Neural cell (in vitro differentiated cells): ENCODE measurements at regions not wholly inside any gene's neighbourhood (a gene's known extent, or its start where the extent isn't known, plus 50 kb on each side); places are given as distances from the start of the nearest gene placed in this dataset.

ENCODE experiments used
- H2AFZ ChIP-seq: fragments of 200-600, 300-800 bp; sonication (generic), shearing (Covaris generic); 2 replicates; pipeline ENCODE4 v1.6.0; 2014; ENCODE audit warnings: low read depth, mild to moderate bottlenecking, antibody characterized with exemption, low read length, moderate library complexity
- H3F3A ChIP-seq: fragments of 200-600 bp; shearing (Covaris generic); 2 replicates; pipeline ENCODE4 v1.6.1; 2016; ENCODE audit warnings: mild to moderate bottlenecking, moderate library complexity, mixed read lengths, antibody characterized with exemption, low read length; ENCODE audit not compliant: insufficient read depth, poor library complexity, severe bottlenecking
- H3K27ac ChIP-seq: fragments of 200-600, 300-800 bp; sonication (generic), shearing (Covaris generic); 2 replicates; pipeline ENCODE4 v1.5.1; 2014; ENCODE audit warnings: mild to moderate bottlenecking, low read length, moderate library complexity
- H3K27me3 ChIP-seq: fragments of 300-800, 200-600 bp; sonication (generic), shearing (Covaris generic); 2 replicates; pipeline ENCODE4 v1.6.0; 2014; ENCODE audit warnings: mild to moderate bottlenecking, low read depth, low read length, moderate library complexity; ENCODE audit not compliant: insufficient read depth
- H3K36me3 ChIP-seq: fragments of 300-800, 200-600 bp; sonication (generic), shearing (Covaris generic); 2 replicates; pipeline ENCODE4 v1.5.1; 2014; ENCODE audit warnings: mild to moderate bottlenecking, antibody characterized with exemption, low read length, moderate library complexity; ENCODE audit not compliant: insufficient read depth
- H3K4me2 ChIP-seq: fragments of 300-800, 200-600 bp; sonication (generic), shearing (Covaris generic); 2 replicates; pipeline ENCODE4 v1.6.0; 2014; ENCODE audit warnings: mild to moderate bottlenecking, low read length
- H3K4me3 ChIP-seq: fragments of 300-800, 200-600 bp; sonication (generic), shearing (Covaris generic); 2 replicates; pipeline ENCODE4 v1.5.1; 2014; ENCODE audit warnings: mild to moderate bottlenecking, low read length, moderate library complexity
- H3K79me2 ChIP-seq: fragments of 200-600 bp; shearing (Covaris generic); replicated peaks from 2 replicates; pipeline ENCODE4 v1.6.0; 2014; ENCODE audit warnings: mild to moderate bottlenecking, low read length, moderate library complexity; ENCODE audit not compliant: insufficient read depth
- H3K9ac ChIP-seq: fragments of 300-800, 200-600 bp; sonication (generic), shearing (Covaris generic); 2 replicates; pipeline ENCODE4 v1.6.1; 2016; ENCODE audit warnings: mild to moderate bottlenecking, low read length, mixed read lengths
- H3K9me2 ChIP-seq: fragments of 200-600 bp; shearing (Covaris generic); 2 replicates; pipeline ENCODE4 v1.6.1; 2016; ENCODE audit warnings: mild to moderate bottlenecking, low read length, mixed read lengths; ENCODE audit not compliant: insufficient read depth
- H3K9me3 ChIP-seq: fragments of 200-600, 300-800 bp; sonication (generic), shearing (Covaris generic); 2 replicates; pipeline ENCODE4 v1.6.1; 2016; ENCODE audit warnings: mild to moderate bottlenecking, mixed run types, low read length, moderate library complexity, mixed read lengths
- H4K20me1 ChIP-seq: fragments of 200-600 bp; shearing (Covaris generic); 2 replicates; pipeline ENCODE4 v1.6.1; 2016; ENCODE audit warnings: mild to moderate bottlenecking, mixed run types; ENCODE audit not compliant: insufficient read depth
- CTCF ChIP-seq: fragments of 450-650 bp; IDR thresholded peaks from 2 replicates; pipeline ENCODE4 v1.5.1; 2014; ENCODE audit warnings: antibody characterized with exemption, mild to moderate bottlenecking, moderate library complexity; ENCODE audit not compliant: poor library complexity, severe bottlenecking
- EP300 ChIP-seq: fragments of 450-650 bp; conservative IDR thresholded peaks from 2 replicates; pipeline ENCODE4 v1.6.1; 2014; ENCODE audit warnings: antibody characterized with exemption, mild to moderate bottlenecking, moderate library complexity; ENCODE audit not compliant: poor library complexity, severe bottlenecking
- EZH2 ChIP-seq: fragments of 200-600, 300-800 bp; shearing (Covaris generic), sonication (generic); IDR thresholded peaks from 2 replicates; pipeline ENCODE4 v1.6.1; 2014; ENCODE audit warnings: antibody characterized with exemption, low read length, borderline replicate concordance, mild to moderate bottlenecking; ENCODE audit not compliant: insufficient read depth, poor library complexity, severe bottlenecking
- MXI1 ChIP-seq: fragments of 450-650 bp; conservative IDR thresholded peaks from 2 replicates; pipeline ENCODE4 v1.6.1; 2014; ENCODE audit warnings: antibody characterized with exemption, mild to moderate bottlenecking; ENCODE audit not compliant: poor library complexity, severe bottlenecking
- POLR2AphosphoS5 ChIP-seq: IDR thresholded peaks from 2 replicates; pipeline ENCODE4 v1.6.1; 2012
- RAD21 ChIP-seq: fragments of 450-650 bp; conservative IDR thresholded peaks from 2 replicates; pipeline ENCODE4 v1.6.1; 2014; ENCODE audit warnings: antibody characterized with exemption, mild to moderate bottlenecking, moderate library complexity
- SMC3 ChIP-seq: fragments of 450-650 bp; conservative IDR thresholded peaks from 2 replicates; pipeline ENCODE4 v1.6.1; 2014; ENCODE audit warnings: antibody characterized with exemption, mild to moderate bottlenecking, moderate library complexity; ENCODE audit not compliant: poor library complexity
- TAF1 ChIP-seq: IDR thresholded peaks from 2 replicates; pipeline ENCODE4 v1.6.1; 2012; ENCODE audit warnings: low read depth
- TF ChIP-seq, protein P1 (sequence below): IDR thresholded peaks from 2 replicates; pipeline ENCODE4 v1.6.1; 2012; ENCODE audit warnings: borderline replicate concordance

GRCh38 chr13:111961651-111962192, 105.2 kb upstream of the SOX1 start:
- Histone ChIP-seq H3K9ac (no peak overlapping the region), H3K9me2 (no peaks in the 10 kb centered on the region), H2AFZ (no peak overlapping the region), H3K79me2 (no peaks in the 10 kb centered on the region), H4K20me1 (no peaks in the 10 kb centered on the region), H3K9me3 (no peaks in the 10 kb centered on the region), H3K4me3 (no peak overlapping the region), H3F3A (no peaks in the 10 kb centered on the region), H3K27ac (no peak overlapping the region), H3K27me3 (no peaks in the 10 kb centered on the region), H3K4me2 (no peak overlapping the region), H3K36me3 (no peaks in the 10 kb centered on the region)
- TF ChIP-seq EZH2 (no peak), CTCF (no peak), SMC3 (no peak), MXI1 (no peak), POLR2AphosphoS5 (no peak), RAD21 (no peak), TAF1 (no peak), EP300 (no peak)
- TF ChIP-seq, protein P1, sequence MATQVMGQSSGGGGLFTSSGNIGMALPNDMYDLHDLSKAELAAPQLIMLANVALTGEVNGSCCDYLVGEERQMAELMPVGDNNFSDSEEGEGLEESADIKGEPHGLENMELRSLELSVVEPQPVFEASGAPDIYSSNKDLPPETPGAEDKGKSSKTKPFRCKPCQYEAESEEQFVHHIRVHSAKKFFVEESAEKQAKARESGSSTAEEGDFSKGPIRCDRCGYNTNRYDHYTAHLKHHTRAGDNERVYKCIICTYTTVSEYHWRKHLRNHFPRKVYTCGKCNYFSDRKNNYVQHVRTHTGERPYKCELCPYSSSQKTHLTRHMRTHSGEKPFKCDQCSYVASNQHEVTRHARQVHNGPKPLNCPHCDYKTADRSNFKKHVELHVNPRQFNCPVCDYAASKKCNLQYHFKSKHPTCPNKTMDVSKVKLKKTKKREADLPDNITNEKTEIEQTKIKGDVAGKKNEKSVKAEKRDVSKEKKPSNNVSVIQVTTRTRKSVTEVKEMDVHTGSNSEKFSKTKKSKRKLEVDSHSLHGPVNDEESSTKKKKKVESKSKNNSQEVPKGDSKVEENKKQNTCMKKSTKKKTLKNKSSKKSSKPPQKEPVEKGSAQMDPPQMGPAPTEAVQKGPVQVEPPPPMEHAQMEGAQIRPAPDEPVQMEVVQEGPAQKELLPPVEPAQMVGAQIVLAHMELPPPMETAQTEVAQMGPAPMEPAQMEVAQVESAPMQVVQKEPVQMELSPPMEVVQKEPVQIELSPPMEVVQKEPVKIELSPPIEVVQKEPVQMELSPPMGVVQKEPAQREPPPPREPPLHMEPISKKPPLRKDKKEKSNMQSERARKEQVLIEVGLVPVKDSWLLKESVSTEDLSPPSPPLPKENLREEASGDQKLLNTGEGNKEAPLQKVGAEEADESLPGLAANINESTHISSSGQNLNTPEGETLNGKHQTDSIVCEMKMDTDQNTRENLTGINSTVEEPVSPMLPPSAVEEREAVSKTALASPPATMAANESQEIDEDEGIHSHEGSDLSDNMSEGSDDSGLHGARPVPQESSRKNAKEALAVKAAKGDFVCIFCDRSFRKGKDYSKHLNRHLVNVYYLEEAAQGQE, result no peak

DNA sequence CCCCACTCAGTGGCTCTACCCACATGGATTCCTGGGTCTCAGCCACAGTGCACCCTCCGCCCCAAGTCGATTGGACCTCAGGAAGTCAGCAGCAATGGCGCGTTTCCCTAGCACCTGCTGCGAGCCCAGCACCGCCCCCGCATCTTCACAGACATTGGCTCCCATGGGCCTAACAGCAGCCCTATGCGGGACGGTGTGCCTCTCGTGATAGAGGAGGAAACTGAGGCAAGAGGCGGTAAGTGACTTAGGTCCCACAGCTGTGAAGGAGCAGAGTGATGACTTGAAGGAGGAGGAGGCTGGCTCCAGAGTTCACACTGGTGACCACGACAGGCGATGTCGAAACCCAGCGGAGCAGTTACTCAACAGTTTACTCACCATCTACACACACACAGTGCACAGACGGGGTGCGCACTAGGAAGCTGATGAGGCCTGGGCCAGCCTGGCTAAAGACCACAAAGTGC, 104.5 kb upstream of the SOX1 start:
- no peak overlapping the region for H3K4me2 ChIP-seq
- no peaks in the 10 kb centered on the region for H4K20me1 ChIP-seq
- no peak overlapping the region for H3K9ac ChIP-seq
- H3K79me2 ChIP-seq, result no peaks in the 10 kb centered on the region
- H3F3A ChIP-seq, result no peaks in the 10 kb centered on the region
- no peak overlapping the region for H3K27ac ChIP-seq
- no peaks in the 10 kb centered on the region for H3K9me2 ChIP-seq
- no peaks in the 10 kb centered on the region for H3K27me3 ChIP-seq
- TF ChIP-seq POLR2AphosphoS5 (no peak), RAD21 (no peak), SMC3 (no peak), CTCF (no peak), TAF1 (no peak), EP300 (no peak), EZH2 (no peak)
- TF ChIP-seq, protein P1, result no peak
- H3K36me3 ChIP-seq, result no peaks in the 10 kb centered on the region
- no peaks in the 10 kb centered on the region for H3K9me3 ChIP-seq
- no peak overlapping the region for H3K4me3 ChIP-seq
- H2AFZ ChIP-seq, result no peak overlapping the region
